ENCODE measurements at regions not wholly inside any gene's neighbourhood (a gene's known extent, or its start where the extent isn't known, plus 50 kb on each side); places are given as distances from the start of the nearest gene placed in this dataset.
"Not testable (repeated sequence)": the region's sequence is repeated elsewhere in the genome, so short reads cannot be mapped to it uniquely, and the experiment has no call there.

GRCh38 chr16:26598061-26598460, 468.7 kb upstream of the C16orf82 start:
- DNase-seq, result no peak

GRCh38 chr16:26598998-26599784, 467.5 kb upstream of the C16orf82 start:
- no peak for DNase-seq

- DNase-seq, result no peak
Observed at GRCh38 chr16:26599785-26600104, 467.0 kb upstream of the C16orf82 start.

- no peak for DNase-seq
Observed at GRCh38 chr16:26601335-26601734, 465.4 kb upstream of the C16orf82 start.

GRCh38 chr16:26605626-26606271, 461.0 kb upstream of the C16orf82 start:
- peak; percentile 77 for DNase-seq

GRCh38 chr16:26606381-26607150, 460.2 kb upstream of the C16orf82 start:
- DNase-seq, result no peak

- no peak for DNase-seq
Observed at GRCh38 chr16:26614237-26614841, 452.4 kb upstream of the C16orf82 start.

GRCh38 chr16:26623442-26623841, 443.3 kb upstream of the C16orf82 start:
- no peak for DNase-seq

GRCh38 chr16:26627958-26628357, 438.8 kb upstream of the C16orf82 start:
- no peak for DNase-seq

- not testable (repeated sequence) for DNase-seq
Observed at GRCh38 chr16:26631365-26631764, 435.4 kb upstream of the C16orf82 start.

GRCh38 chr16:26642047-26642664, 424.6 kb upstream of the C16orf82 start:
- DNase-seq, result no peak

- DNase-seq, result no peak
Observed at GRCh38 chr16:26643519-26643918, 423.2 kb upstream of the C16orf82 start.

- no peak for DNase-seq
Observed at GRCh38 chr16:26644912-26645543, 421.7 kb upstream of the C16orf82 start.

GRCh38 chr16:26645614-26646013, 421.1 kb upstream of the C16orf82 start:
- no peak for DNase-seq

- DNase-seq, result no peak
Observed at GRCh38 chr16:26647870-26648269, 418.9 kb upstream of the C16orf82 start.

- no peak for DNase-seq
Observed at GRCh38 chr16:26648851-26649250, 417.9 kb upstream of the C16orf82 start.

GRCh38 chr16:26649381-26650045, 417.2 kb upstream of the C16orf82 start:
- peak; percentile 4 for DNase-seq

- DNase-seq, result no peak
Observed at GRCh38 chr16:26651464-26651863, 415.3 kb upstream of the C16orf82 start.

GRCh38 chr16:26651884-26652283, 414.8 kb upstream of the C16orf82 start:
- no peak for DNase-seq

- no peak for DNase-seq
Observed at GRCh38 chr16:26658486-26658885, 408.2 kb upstream of the C16orf82 start.

GRCh38 chr16:26658915-26659314, 407.8 kb upstream of the C16orf82 start:
- DNase-seq, result no peak

GRCh38 chr16:26664086-26664485, 402.6 kb upstream of the C16orf82 start:
- DNase-seq, result no peak
